Muscle of arm (tissue), 1 donor: ENCODE measurements at regions not wholly inside any gene's neighbourhood (a gene's known extent, or its start where the extent isn't known, plus 50 kb on each side); places are given as distances from the start of the nearest gene placed in this dataset.
"Not testable (repeated sequence)": the region's sequence is repeated elsewhere in the genome, so short reads cannot be mapped to it uniquely, and the experiment has no call there.

ENCODE experiments used
- DNase-seq: peaks from one replicate; pipeline ENCODE4 v3.0.0-alpha.2; 2013

DNA sequence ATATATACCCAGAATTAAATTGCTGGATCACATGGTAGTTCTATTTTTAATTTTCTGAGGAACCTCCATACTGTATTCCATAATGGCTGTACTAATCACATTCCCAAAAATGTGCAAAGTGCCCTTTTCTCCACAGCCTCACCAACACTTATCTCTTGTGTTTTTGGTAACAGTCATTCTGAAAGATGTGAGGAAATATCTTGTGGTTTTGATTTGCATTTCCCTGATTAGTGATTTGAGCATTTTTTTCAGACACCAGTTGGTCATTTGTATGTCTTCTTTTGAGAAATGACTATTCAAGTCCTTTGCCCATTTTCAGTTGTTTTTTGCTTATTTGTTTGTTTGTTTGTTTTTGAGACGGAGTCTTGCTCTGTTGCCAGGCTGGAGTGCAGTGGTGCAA lies 98.1 kb upstream of the SIMC1 start:
- not testable (repeated sequence) for DNase-seq

DNA sequence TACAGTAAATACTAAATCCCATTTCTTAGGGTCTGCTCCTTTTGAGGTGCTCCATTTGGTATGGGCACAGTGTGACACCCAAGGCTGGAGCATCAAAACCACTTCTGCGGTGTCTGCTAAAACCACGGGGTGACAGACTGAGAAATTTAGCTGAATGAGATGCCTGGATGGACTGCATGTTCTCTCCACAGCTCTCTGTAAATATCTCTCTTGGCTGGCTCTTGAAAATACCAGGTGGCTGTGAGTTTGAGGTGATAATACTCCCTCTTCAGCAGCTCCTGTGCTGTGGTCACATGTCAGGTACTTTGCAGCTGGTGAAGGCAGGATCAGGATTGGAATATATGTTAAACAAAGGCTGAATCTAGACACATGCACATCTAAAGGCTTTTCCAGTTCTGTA lies 93.7 kb upstream of the SIMC1 start:
- no peak for DNase-seq

DNA sequence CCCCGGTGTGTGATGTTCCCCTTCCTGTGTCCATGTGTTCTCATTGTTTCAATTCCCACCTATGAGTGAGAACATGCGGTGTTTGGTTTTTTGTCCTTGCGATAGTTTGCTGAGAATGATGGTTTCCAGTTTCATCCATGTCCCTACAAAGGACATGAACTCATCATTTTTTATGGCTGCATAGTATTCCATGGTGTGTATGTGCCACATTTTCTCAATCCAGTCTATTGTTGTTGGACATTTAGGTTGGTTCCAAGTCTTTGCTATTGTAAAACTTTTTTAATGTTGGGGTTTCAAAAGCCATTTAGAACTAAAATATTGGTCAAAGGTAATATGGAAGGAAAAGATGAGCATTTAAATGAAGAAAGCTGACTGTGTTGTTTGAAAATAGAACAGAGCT lies 88.3 kb upstream of the SIMC1 start:
- not testable (repeated sequence) for DNase-seq

DNA sequence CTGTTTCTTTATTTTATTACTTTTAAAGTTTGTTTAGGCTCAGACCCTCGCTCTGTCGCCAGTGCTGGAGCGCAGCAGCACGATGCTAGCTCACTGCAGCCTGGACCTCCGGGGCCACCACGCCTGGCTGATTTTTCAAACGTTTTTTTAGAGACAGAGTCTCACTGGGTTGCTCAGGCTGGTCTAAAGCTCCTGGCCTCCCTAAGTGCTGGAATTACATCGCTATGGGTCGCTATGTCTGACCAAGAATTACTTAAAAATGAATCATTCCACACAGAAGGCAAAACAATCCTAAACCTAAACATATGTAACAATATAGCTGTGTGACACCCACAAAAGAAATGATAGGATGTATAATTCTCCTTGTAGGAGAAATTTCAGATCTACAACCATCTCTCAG lies 86.9 kb upstream of the SIMC1 start:
- DNase-seq: no peak

DNA sequence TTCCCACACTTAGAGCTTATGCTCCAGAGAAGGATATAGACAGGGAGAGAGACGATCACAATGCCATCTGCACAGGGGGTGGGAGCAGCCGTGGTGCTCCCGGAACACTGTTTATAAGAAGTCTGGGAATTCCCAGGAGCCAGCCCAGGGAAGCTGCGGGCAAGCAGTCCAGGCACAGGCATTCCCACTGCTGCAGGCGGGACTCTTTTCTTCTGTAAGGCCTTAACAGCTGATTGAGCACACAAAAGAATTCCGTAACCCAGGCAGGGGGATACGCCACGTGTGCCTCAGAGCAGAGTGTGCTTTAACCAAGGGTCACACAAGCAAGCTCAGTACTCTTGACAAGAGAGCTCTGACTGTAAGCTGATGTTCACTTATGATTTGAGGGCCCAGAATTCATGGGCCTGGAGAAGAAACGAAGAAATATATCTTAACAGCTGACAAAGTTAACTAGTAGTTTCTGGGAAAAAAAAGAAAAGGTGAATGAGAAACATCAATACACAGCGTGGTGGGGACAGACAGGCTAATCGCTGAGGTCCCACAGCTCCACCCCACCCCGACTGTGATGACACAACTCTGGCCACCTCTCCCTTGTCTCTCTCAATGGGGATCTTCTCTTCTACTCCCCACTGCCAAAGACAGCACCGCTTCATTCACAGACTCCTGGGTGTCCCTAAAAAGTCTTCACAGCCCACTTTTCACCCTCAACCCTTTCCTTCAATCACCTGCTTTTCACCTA lies 85.9 kb upstream of the SIMC1 start:
- DNase-seq: no peak

DNA sequence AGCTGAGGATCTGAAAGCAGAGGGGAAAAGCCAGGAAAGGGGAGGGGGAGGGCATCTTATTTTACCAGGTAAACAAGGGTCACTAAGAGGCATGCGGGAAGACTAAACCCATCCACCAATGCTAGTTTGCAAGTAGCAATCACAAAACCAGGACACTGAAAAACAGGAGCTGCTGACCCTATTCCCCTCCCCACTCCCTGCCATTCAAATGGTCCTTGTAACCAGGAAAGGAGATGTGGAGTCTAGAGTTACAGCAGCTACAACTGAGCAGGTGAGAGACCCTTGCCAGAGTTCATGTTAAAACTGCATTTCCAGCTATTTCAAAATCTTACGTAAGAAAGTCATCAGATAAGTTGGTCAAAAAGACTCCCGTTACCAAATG lies 85.3 kb upstream of the SIMC1 start:
- DNase-seq: no peak

DNA sequence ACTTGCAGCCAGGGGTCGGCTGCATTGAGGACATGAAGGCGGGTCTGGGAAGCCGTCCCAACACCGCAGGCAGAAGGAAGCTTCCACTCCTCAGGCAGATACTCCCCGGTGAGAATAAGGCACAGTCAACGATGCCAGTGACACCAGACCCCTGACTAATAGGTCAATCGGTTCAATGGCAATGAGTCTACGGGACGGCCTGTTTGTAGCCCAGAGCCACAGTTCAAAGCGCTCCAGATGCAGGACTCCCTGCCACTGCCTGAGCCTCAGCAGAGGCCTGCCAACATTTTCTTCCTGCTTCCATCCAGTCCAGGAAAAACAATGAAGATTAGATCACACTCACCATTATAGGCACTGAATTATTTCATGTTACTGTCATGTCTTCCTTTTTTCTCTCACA lies 84.5 kb upstream of the SIMC1 start:
- DNase-seq: peak; percentile 25

DNA sequence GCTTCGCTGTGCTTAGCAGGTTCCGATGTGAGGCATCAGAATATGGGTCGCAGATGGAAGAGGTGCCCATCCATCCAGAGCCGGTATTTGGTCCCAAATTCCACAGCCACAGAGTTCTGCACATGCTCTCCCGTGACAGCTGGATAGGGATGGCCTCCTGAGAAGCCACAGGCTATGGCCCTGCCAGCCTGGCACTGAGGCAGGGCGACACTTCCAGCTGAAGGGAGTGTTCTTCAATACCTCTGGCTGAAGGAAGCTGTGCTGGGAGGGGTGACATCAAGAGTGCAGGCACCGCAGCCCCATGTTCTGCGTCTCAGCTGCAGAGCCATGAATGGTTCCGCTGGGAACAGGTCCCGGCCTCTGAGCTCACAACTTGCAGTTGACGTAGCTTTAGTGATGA lies 83.4 kb upstream of the SIMC1 start:
- DNase-seq: no peak

DNA sequence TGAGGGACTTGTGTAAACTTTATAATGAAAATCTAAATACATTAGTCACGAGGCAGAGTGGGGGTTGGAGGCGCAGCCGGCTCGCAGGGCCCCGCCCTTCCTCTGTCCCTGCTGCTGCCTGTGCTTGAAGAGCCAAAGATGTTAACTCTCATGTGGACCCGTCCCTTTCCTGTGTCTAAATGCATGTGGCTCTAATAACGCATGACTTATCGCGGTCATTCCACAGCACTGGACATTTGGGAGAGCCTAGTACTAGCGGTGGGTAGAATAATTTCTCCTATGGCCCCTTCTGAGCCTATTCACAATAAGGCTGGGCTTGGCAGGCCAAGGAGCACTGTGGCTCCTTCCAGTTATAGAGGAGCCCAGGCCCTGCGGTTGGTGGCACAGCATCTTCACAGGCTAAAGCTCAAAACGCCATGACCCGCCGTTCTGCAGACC lies 82.3 kb upstream of the SIMC1 start:
- no peak for DNase-seq

DNA sequence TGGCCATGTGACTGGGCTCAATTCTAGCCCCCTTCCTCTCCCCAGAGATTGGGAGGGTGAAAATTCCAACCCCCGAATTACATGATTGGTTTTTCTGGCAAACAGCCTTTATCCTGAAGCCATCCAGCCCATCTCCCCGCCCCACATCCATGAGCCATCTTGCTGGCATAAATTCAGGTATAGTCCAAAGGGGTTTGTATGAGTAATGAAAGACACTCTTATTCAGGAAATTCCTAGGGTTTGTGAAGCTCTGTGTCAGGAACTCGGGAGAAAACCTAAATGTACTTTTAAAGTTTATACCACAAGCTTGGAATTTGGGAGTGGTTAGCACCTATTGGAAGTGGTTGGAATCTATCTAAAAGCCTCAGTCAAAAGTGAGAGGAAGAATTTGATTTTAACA lies 80.6 kb upstream of the SIMC1 start:
- DNase-seq: no peak

DNA sequence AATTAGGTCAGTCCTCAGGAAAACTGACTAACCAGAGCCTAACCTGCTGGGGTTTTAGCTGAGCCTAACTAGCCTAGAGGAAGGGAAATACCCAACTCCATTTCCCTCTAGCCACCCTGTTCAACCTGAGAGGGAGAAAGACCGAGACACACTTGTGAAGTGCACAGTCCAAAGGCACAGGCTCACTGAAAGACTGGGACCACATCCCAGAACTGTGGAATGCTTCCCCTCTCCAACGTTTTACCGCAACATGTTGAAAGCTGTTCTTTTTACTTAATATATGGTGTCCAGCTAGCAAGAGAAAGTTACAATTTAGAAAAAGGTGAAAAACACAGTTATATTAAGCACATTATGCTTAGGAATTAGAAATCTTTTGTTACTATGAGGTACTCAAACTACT lies 76.8 kb upstream of the SIMC1 start:
- no peak for DNase-seq

DNA sequence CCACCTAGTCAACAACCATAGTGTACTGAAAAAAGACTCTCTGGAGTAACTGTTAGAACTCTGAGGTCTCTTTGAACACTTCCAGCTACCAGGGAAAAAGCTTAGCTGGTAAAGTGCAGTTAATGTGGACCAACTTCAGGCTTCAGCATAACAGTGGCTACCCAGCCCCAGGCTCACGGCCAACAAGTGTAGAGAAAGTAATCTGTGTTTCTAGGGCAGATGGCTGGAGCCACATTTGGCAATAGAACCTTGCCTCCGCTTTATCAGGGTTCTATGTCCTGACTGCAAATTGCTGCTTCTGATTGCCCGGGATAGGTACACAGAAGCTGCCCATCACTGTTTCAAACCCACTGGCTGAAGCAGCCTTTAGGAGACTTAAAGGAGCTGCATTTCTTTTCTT lies 76.0 kb upstream of the SIMC1 start:
- DNase-seq: no peak

DNA sequence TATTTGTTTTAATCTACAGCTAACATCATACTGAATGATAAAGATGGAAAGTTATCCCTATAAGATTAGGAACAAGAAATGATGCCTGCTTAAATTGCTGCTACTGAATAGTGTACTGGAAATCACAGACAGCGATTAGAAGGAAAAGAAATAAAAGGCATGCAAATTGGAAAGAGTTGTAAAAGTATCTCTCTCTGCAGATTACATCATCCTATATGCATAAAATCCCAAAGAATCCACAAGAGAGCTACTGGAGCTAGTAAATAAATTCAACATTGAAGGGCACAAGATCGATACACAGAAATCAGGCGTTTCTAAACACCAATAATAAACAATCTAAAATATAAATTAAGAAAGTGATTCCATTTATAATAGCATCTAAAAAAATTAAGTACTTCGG lies 75.3 kb upstream of the SIMC1 start:
- DNase-seq: no peak

DNA sequence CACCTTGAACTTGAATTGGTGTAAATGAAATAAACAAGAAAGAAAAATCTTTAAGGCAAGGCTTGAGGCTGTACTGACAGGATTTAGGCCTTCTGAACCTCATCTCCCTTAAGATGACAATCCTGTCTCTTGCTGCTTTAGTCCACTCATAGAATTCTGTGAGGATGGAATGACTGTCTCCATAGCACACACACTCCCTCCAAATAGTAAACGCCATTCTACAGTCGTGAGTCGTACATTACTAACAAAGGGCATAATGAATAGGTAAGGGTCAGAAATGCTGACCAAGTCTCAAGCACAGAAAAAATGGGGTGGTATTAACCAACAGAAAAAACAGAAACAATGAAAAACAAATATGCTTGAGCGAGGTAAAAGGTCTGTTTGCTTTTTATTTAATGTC lies 71.8 kb upstream of the SIMC1 start:
- DNase-seq: no peak

DNA sequence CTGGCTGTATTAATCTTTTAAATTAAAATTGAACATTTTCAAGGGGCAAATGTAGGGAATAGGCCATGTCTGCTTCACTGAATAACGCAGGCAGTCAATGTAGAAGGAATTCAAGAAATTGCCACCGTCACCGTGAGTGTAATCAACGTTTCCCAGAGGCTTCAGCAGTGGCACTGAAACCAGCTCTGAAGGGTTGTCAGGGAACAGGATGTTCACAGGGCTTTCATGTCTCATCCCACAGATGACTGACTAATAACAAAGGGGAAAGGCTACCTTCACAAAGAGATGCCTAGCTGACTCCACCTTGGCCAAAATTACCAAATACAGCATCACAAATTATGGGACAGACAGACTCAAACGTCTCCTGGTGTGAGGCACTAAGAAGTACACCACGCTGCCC lies 70.4 kb upstream of the SIMC1 start:
- no peak for DNase-seq

DNA sequence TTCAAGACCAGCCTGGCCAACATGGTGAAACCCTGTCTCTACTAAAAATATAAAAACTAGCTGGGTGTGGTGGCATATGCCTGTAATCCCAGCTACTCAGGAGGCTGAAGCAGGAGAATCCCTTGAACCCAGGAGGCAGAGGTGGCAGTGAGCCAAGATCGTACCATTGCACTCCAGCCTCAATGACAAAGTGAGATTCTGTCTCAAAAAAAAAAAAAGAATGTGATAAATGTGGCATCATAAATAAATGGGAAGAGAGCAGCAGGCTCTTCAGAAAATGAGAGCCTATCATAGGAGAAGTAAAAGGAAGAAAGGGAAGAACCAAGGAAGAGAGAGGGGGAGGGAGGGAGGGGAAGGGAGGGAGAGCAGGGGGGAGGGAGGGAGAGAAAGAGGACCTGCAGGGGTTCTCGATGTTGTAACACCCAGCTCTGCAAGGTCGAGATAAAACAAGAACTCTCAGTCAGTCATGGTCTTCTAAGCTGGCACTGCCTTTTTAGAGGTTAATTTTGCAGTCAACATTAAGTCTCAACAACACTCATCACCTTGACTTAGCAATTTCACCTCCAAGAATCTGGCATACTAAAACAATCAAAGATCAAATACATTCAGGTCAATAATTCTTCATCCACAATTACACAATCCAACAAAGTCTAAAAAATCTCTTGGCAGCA lies 68.7 kb upstream of the SIMC1 start:
- no peak for DNase-seq

DNA sequence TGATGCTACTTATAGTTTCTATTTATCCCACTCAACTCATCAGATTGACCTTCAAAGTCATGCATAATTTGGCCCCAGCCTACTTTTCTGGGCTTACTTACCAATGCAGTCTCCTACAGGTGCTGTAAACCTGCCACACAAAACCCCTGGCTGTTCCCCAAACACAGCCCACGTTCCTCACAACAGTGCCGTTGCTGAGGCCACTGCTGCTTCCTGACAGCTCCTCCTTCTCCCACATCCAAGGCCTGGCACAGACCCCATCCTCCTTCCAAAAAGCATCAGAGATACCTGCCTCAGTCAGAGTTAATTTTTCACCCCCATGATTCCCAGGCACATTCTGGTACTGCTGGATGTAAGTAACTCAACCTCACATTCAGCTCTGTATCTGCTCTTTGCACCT lies 68.1 kb upstream of the SIMC1 start:
- DNase-seq: no peak

DNA sequence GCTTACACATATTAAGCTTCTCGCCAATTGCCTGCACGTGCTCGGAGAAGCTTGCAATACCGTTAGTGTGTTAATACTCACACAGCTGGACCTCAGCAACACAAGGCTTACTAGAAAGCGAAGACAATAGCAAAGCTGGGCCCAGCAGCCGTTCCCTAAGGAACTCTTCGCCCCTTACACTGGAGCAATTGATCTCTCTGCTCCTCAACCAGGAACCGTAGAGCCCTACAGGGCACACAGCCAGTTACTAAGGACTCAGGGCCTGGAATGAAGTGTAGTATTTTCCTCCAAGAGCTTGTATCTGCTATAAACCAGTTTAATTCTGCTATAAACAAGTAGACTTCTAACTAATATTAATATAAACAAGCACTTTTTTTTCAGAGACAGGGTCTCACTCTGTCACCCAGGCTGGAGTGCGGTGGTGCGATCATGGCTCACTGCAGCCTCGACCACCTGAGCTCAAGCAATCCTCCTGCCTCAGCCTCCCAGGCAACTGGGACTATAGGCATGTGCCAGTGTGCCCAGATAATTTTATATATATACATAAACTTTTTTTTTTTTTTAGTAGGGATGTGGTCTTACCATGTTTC lies 67.0 kb upstream of the SIMC1 start:
- no peak for DNase-seq

DNA sequence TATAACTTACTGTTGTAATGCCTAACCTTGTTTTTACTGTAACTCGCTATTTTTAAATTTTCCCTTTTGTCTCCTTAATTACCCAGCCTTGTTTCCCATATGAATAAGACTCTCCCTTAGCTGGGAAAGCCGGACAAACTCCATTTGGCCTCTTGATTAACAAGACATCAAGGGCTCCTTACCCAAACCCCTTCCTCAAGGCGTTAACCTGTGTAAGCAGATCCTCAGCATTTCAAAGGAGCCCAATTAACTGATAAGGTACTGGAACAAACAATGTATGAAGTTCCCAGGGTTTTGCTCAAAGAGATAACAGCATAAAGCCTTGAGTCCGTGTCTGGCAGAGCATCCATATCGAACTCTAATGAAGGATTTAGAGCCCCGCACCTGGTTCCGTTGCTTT lies 66.0 kb upstream of the SIMC1 start:
- no peak for DNase-seq

DNA sequence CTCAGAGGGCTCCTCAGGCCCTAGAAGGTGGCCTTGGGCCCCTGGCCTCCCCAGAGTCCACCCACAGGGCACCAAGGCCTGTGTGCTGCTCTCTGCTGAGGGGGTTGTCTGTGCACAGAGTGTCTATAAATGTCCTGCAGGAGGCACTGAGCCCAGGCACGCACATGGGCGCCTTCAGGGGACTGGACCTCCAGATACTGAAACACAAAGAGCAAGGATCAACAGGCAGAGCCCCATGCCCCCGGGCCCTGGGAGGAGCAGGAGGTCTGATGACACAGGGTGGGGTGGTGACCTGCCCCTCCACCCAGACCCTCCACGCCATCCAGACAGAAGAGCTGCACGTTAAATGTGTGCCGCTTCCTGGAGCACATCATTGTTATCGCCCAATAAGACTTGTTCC lies 64.6 kb upstream of the SIMC1 start:
- DNase-seq: no peak

DNA sequence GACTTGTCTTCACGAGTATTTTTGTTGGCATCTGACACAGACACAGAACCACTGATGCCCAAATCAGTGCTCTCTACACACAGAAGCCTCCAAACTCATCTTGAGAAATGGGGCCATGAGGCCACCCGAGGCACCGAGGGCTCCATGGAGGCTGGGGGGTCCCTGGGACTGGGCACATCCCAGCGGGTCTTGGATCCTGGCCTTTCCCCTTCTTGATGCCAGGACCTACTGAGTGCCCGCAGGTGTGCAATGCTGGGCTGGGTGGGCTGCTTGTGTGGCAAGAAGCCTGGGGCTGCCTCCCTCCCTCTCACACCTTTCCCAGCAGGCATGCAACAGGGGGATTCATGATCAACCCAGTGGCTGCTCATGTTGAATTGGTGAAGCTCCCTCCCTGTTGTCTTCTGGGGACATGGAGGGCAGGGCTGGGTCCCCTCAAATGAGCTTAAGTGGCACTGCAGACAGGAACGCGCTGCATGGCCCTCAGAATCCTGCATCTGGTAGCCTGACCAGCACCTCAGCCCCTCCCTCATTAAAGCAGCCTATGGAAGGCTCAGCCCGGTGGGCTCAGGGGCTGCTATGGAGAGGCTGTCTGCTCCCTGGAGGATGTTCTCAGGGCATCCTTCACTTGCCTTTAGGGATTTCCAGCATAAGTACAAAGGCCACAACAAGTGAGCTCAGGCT lies 63.7 kb upstream of the SIMC1 start:
- DNase-seq: no peak

DNA sequence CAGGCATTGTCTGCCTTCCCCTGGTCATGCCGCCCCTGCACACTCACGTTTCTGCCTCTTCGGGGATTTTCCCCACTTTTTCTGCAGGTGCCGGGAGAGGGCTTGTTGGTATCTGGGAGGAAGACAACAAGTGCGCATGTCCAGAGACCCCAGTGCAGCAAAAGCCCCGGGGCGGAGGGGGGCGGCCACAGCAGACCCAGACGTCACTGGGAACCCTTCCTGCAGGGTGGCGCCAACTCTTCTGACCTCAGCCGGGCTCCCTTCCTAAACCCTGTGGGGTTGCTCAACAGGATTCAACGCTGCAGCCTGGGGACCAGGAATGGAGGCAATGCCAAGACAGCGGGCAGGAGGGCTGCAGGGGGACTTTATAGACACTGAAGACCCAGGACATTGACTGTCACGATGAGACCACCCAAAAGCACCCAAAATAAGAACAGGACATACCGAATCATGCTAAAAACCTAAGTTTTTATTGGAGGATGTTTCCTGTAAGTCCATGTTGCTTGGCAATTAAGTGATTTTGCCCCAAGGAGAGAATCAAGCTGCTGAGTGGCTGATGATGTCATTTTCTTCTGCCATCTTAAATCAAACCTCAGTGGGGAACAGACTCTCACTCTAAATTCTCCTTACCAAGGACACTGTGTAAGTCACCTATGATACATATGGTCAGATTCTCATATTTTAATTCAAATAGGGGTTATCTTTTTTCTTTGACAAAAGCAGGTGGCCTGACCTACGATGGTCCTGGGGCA lies 62.9 kb upstream of the SIMC1 start:
- no peak for DNase-seq
